Astrocyte (in vitro differentiated cells and primary cell): ENCODE measurements at regions not wholly inside any gene's neighbourhood (a gene's known extent, or its start where the extent isn't known, plus 50 kb on each side); places are given as distances from the start of the nearest gene placed in this dataset.

Experiments
- CTCF ChIP-seq: IDR thresholded peaks from 2 replicates; pipeline ENCODE4 v1.5.1; 2011; ENCODE audit warnings: low read depth, mild to moderate bottlenecking, inconsistent platforms, low read length, moderate library complexity; ENCODE audit not compliant: insufficient read depth
- EZH2 ChIP-seq: IDR thresholded peaks from 2 replicates; pipeline ENCODE4 v1.6.1; 2012; ENCODE audit warnings: mild to moderate bottlenecking, low read length, inconsistent platforms; ENCODE audit not compliant: insufficient read depth

GRCh38 chr17:70615831-70616230 lies 446.5 kb downstream of the KCNJ2 start:
- TF ChIP-seq EZH2 = no peak
- no peak for TF ChIP-seq CTCF
